SK-N-SH treated with all-trans-retinoic acid at 6 μM for 48 hours (cell line): ENCODE measurements at regions not wholly inside any gene's neighbourhood (a gene's known extent, or its start where the extent isn't known, plus 50 kb on each side); places are given as distances from the start of the nearest gene placed in this dataset.

ENCODE experiments used
- ATAC-seq: fragments of 200-7000 bp; cut with Tn5 transposase; 3 replicates; pipeline ENCODE4 v1.9.1; 2020; ENCODE audit warnings: mild to moderate bottlenecking, moderate library complexity
- ARNTL ChIP-seq: fragments of 450-650 bp; formaldehyde crosslinking; IDR thresholded peaks from 2 replicates; pipeline ENCODE4 v1.5.0; 2020; ENCODE audit warnings: low read depth, mild to moderate bottlenecking, moderate library complexity, borderline replicate concordance
- BACH2 ChIP-seq: fragments of 250-450 bp; sonication (Bioruptor Pico); IDR thresholded peaks from 2 replicates; pipeline ENCODE4 v1.9.0; 2021; ENCODE audit warnings: mild to moderate bottlenecking, borderline replicate concordance
- CREB5 ChIP-seq: fragments of 250-450 bp; sonication (Bioruptor Pico); IDR thresholded peaks from 2 replicates; pipeline ENCODE4 v1.5.1; 2020; ENCODE audit warnings: low read depth, mild to moderate bottlenecking, moderate library complexity
- CSDC2 ChIP-seq: fragments of 250-450 bp; sonication (Bioruptor Pico); IDR thresholded peaks from 2 replicates; pipeline ENCODE4 v1.5.0; 2020; ENCODE audit warnings: mild to moderate bottlenecking, moderate library complexity
- CSRNP3 ChIP-seq: fragments of 250-450 bp; sonication (Bioruptor Pico); IDR thresholded peaks from 2 replicates; pipeline ENCODE4 v1.5.1; 2021; ENCODE audit warnings: mild to moderate bottlenecking, moderate library complexity
- ESRRG ChIP-seq: fragments of 250-450 bp; sonication (Bioruptor Pico); IDR thresholded peaks from 2 replicates; pipeline ENCODE4 v1.6.1; 2021; ENCODE audit warnings: mild to moderate bottlenecking
- GLIS3 ChIP-seq: fragments of 250-450 bp; sonication (Bioruptor Pico); IDR thresholded peaks from 2 replicates; pipeline ENCODE4 v1.5.0; 2020; ENCODE audit warnings: mild to moderate bottlenecking, moderate library complexity
- ISL1 ChIP-seq: fragments of 250-450 bp; sonication (Bioruptor Pico); IDR thresholded peaks from 2 replicates; pipeline ENCODE4 v2.1.2; 2022; ENCODE audit warnings: mild to moderate bottlenecking, moderate library complexity
- PATZ1 ChIP-seq: fragments of 250-450 bp; sonication (Bioruptor Pico); IDR thresholded peaks from 2 replicates; pipeline ENCODE4 v1.8.0; 2020; ENCODE audit warnings: mild to moderate bottlenecking, moderate library complexity, borderline replicate concordance
- POU6F1 ChIP-seq: fragments of 250-450 bp; sonication (Bioruptor Pico); IDR thresholded peaks from 2 replicates; pipeline ENCODE4 v1.8.0; 2021; ENCODE audit warnings: low read depth, mild to moderate bottlenecking, moderate library complexity, borderline replicate concordance
- PPARA ChIP-seq: fragments of 250-450 bp; sonication (Bioruptor Pico); IDR thresholded peaks from 2 replicates; pipeline ENCODE4 v1.5.0; 2020; ENCODE audit warnings: mild to moderate bottlenecking, borderline replicate concordance
- RARB ChIP-seq: fragments of 250-450 bp; sonication (Bioruptor Pico); IDR thresholded peaks from 2 replicates; pipeline ENCODE4 v1.8.0; 2021; ENCODE audit warnings: mild to moderate bottlenecking, moderate library complexity
- TCF4 ChIP-seq: fragments of 250-450 bp; sonication (Bioruptor Pico); IDR thresholded peaks from 2 replicates; pipeline ENCODE4 v1.8.0; 2021; ENCODE audit warnings: mild to moderate bottlenecking, moderate library complexity, borderline replicate concordance
- TOX ChIP-seq: fragments of 250-450 bp; sonication (Bioruptor Pico); IDR thresholded peaks from 2 replicates; pipeline ENCODE4 v1.8.0; 2021; ENCODE audit warnings: mild to moderate bottlenecking, moderate library complexity, borderline replicate concordance
- TSHZ2 ChIP-seq: fragments of 250-450 bp; sonication (Bioruptor Pico); IDR thresholded peaks from 2 replicates; pipeline ENCODE4 v1.5.0; 2020; ENCODE audit warnings: mild to moderate bottlenecking, moderate library complexity
- ZC3H10 ChIP-seq: fragments of 250-450 bp; sonication (Bioruptor Pico); IDR thresholded peaks from 2 replicates; pipeline ENCODE4 v1.5.1; 2021; ENCODE audit warnings: mild to moderate bottlenecking, moderate library complexity
- ZFP3 ChIP-seq: fragments of 250-450 bp; sonication (Bioruptor Pico); IDR thresholded peaks from 2 replicates; pipeline ENCODE4 v1.5.0; 2020; ENCODE audit warnings: mild to moderate bottlenecking, moderate library complexity
- ZNF565 ChIP-seq: fragments of 450-650 bp; formaldehyde crosslinking; conservative IDR thresholded peaks from 2 replicates; pipeline ENCODE4 v1.5.0; 2020; ENCODE audit warnings: low read depth, mild to moderate bottlenecking, moderate library complexity
- ZNF70 ChIP-seq: fragments of 450-650 bp; formaldehyde crosslinking; IDR thresholded peaks from 2 replicates; pipeline ENCODE4 v1.5.0; 2020; ENCODE audit warnings: mild to moderate bottlenecking, moderate library complexity
- ZNF8 ChIP-seq: fragments of 450-650 bp; formaldehyde crosslinking; IDR thresholded peaks from 2 replicates; pipeline ENCODE4 v1.5.0; 2020; ENCODE audit warnings: mild to moderate bottlenecking, moderate library complexity

- TF ChIP-seq GLIS3 (CRISPR knock-in tag) (no peak), CREB5 (CRISPR knock-in tag) (no peak), ZFP3 (no peak), ZC3H10 (CRISPR knock-in tag) (no peak), TOX (CRISPR knock-in tag) (no peak), PATZ1 (CRISPR knock-in tag) (no peak), CSRNP3 (CRISPR knock-in tag) (no peak), ZNF70 (no peak), TCF4 (no peak), PPARA (CRISPR knock-in tag) (no peak), ARNTL (no peak), RARB (CRISPR knock-in tag) (no peak), TSHZ2 (CRISPR knock-in tag) (no peak), ZNF8 (CRISPR knock-in tag) (no peak), ESRRG (no peak), POU6F1 (CRISPR knock-in tag) (no peak), ISL1 (CRISPR knock-in tag) (no peak), CSDC2 (no peak), BACH2 (CRISPR knock-in tag) (no peak), ZNF565 (CRISPR knock-in tag) (no peak)
- TF ChIP-seq, all 23 proteins: peak for 0
Measured at GRCh38 chr7:52944921-52945320, 90.5 kb upstream of the POM121L12 start.

GRCh38 chr7:52940481-52940880 lies 95.0 kb upstream of the POM121L12 start:
- no peak for ATAC-seq
- no peak for TF ChIP-seq CSRNP3 (CRISPR knock-in tag)

More at GRCh38 chr7:52944921-52945320, 90.5 kb upstream of the POM121L12 start:
- ATAC-seq: no peak

- ATAC-seq: no peak
Measured at GRCh38 chr7:52938455-52939133, 96.8 kb upstream of the POM121L12 start.

More at GRCh38 chr7:52938455-52939133, 96.8 kb upstream of the POM121L12 start:
- no peak for TF ChIP-seq POU6F1 (CRISPR knock-in tag)
- no peak for TF ChIP-seq ISL1 (CRISPR knock-in tag)
